B cell (primary cell): ENCODE measurements at regions not wholly inside any gene's neighbourhood (a gene's known extent, or its start where the extent isn't known, plus 50 kb on each side); places are given as distances from the start of the nearest gene placed in this dataset.

Source experiments
- ATAC-seq: fragments of 200-7000 bp; cut with Tn5 transposase; one replicate; pipeline ENCODE4 v1.10.0; 2021; ENCODE audit warnings: low read depth, mild to moderate bottlenecking, moderate number of reproducible peaks, moderate library complexity
- CTCF ChIA-PET: fragments of 350-600 bp; sonication (Branson Sonifier 250); formaldehyde crosslinking; loops from one replicate; lab custom pipeline; 2021; ENCODE audit warnings: antibody characterized with exemption, inconsistent platforms; lab: Charles Lee
- POLR2A ChIA-PET: fragments of 350-600 bp; sonication (Branson Sonifier 250); formaldehyde crosslinking; loops from one replicate; lab custom pipeline; 2021; ENCODE audit warnings: antibody characterized with exemption; lab: Charles Lee
- DNase-seq: peaks from one replicate; pipeline ENCODE4 v3.0.0; 2013
- H2AFZ ChIP-seq: 2 replicates; pipeline ENCODE4 v1.6.1; 2012; ENCODE audit warnings: mild to moderate bottlenecking, low read depth, low read length; ENCODE audit not compliant: insufficient read depth, poor library complexity, severe bottlenecking
- H3K27ac ChIP-seq, 2 donors: 1 replicate in 1 of 2; 2 replicates in 1 of 2; pipeline ENCODE4 v1.5.1; 2012 to 2013; ENCODE audit warnings: low read length in 2 of 2, mild to moderate bottlenecking in 2 of 2, moderate library complexity in 1 of 2
- H3K27me3 ChIP-seq, 4 experiments: fragments of 200-600 bp in 1 of 4; sonication (generic) in 1 of 4; replicated peaks in 1 of 4; 1 replicate in 2 of 4; 2 replicates in 2 of 4; pipeline versions ENCODE4 v1.6.1 to v1.7.0; 2013 to 2016; ENCODE audit warnings: low read length in 3 of 4, mild to moderate bottlenecking in 2 of 4, mixed read lengths in 1 of 4, moderate library complexity in 1 of 4; ENCODE audit not compliant: insufficient read depth in 4 of 4, control insufficient read depth in 3 of 4; ENCODE audit errors: control extremely low read depth in 1 of 4
- H3K36me3 ChIP-seq, 2 experiments: replicated peaks in 1 of 2; 1 replicate in 1 of 2; 2 replicates in 1 of 2; pipeline versions ENCODE4 v1.6.1 to v1.7.1; 2013; ENCODE audit warnings: low read length in 1 of 2; ENCODE audit not compliant: insufficient read depth in 2 of 2, control insufficient read depth in 1 of 2; ENCODE audit errors: control extremely low read depth in 1 of 2, extremely low read depth in 1 of 2
- H3K4me1 ChIP-seq, 2 donors: fragments of 200-600 bp in 1 of 2; sonication (generic) in 1 of 2; 1 replicate in 1 of 2; 2 replicates in 1 of 2; pipeline versions ENCODE4 v1.5.1 to v1.6.1; 2013 to 2017; ENCODE audit warnings: low read length in 2 of 2; ENCODE audit not compliant: control insufficient read depth in 2 of 2, insufficient read depth in 2 of 2
- H3K4me2 ChIP-seq: replicated peaks from 2 replicates; pipeline ENCODE3; 2012; ENCODE audit warnings: mild to moderate bottlenecking, low read depth, low read length; ENCODE audit not compliant: poor library complexity, severe bottlenecking
- H3K4me3 ChIP-seq, 5 experiments: fragments of 200-600 bp in 1 of 5; sonication (generic) in 1 of 5; 1 replicate in 3 of 5; 2 replicates in 2 of 5; pipeline versions ENCODE4 v1.5.1 to v1.7.0; 2011 to 2016; ENCODE audit warnings: low read length in 4 of 5, mild to moderate bottlenecking in 4 of 5, low read depth in 2 of 5, control low read depth in 1 of 5, moderate library complexity in 1 of 5; ENCODE audit not compliant: insufficient read depth in 1 of 5; ENCODE audit errors: control extremely low read depth in 1 of 5, extremely low read depth in 1 of 5
- H3K79me2 ChIP-seq: fragments of 200-600 bp; sonication (generic); one replicate; pipeline ENCODE4 v1.6.0; 2016; ENCODE audit warnings: low read length; ENCODE audit not compliant: control insufficient read depth, insufficient read depth
- H3K9ac ChIP-seq: fragments of 200-600 bp; sonication (generic); 2 replicates; pipeline ENCODE4 v1.6.1; 2017; ENCODE audit warnings: mild to moderate bottlenecking, low read length, moderate library complexity
- H3K9me3 ChIP-seq, 3 donors: one replicate each; pipeline versions ENCODE4 v1.6.1 to v1.7.1; 2013; ENCODE audit warnings: low read length in 2 of 3; ENCODE audit not compliant: control insufficient read depth in 2 of 3, insufficient read depth in 1 of 3; ENCODE audit errors: control extremely low read depth in 1 of 3
- H4K20me1 ChIP-seq: 2 replicates; pipeline ENCODE4 v1.6.0; 2012; ENCODE audit warnings: mild to moderate bottlenecking, low read length; ENCODE audit not compliant: insufficient read depth, control insufficient read depth, poor library complexity, severe bottlenecking
- H3K27ac Mint-ChIP-seq: one replicate; pipeline ENCODE4 v1.8.0; 2021; ENCODE audit warnings: mixed read lengths
- H3K27me3 Mint-ChIP-seq: one replicate; pipeline ENCODE4 v1.8.0; 2021; ENCODE audit warnings: mixed read lengths
- H3K4me1 Mint-ChIP-seq: one replicate; pipeline ENCODE4 v1.8.0; 2021; ENCODE audit warnings: mixed read lengths
- H3K4me3 Mint-ChIP-seq: one replicate; pipeline ENCODE4 v1.8.0; 2021; ENCODE audit warnings: mixed read lengths
- H3K9me3 Mint-ChIP-seq: one replicate; pipeline ENCODE4 v1.8.0; 2022; ENCODE audit warnings: mixed read lengths; ENCODE audit not compliant: insufficient read depth
- EZH2 ChIP-seq: IDR thresholded peaks from 2 replicates; pipeline ENCODE4 v1.6.1; 2012; ENCODE audit warnings: borderline replicate concordance, low read depth, mild to moderate bottlenecking, moderate library complexity, low read length; ENCODE audit not compliant: insufficient read depth, poor library complexity, severe bottlenecking
- WGBS: methylation state at CpG from one replicate; pipeline ENCODE4 v1.1.5; 2013; ENCODE audit warnings: missing lambda C conversion rate; ENCODE audit not compliant: insufficient coverage; 5-methylcytosine and 5-hydroxymethylcytosine counted together
- intact Hi-C: fragments of 100-400 bp; cut with micrococcal nuclease; formaldehyde crosslinking; loops from one replicate; pipeline ENCODE4 v1.10.0; 2022
- TF ChIP-seq, protein P1 (sequence below): fragments of 200-600 bp; IDR thresholded peaks from one replicate; pipeline ENCODE4 v1.8.0; 2022; ENCODE audit warnings: antibody characterized with exemption, mild to moderate bottlenecking

DNA sequence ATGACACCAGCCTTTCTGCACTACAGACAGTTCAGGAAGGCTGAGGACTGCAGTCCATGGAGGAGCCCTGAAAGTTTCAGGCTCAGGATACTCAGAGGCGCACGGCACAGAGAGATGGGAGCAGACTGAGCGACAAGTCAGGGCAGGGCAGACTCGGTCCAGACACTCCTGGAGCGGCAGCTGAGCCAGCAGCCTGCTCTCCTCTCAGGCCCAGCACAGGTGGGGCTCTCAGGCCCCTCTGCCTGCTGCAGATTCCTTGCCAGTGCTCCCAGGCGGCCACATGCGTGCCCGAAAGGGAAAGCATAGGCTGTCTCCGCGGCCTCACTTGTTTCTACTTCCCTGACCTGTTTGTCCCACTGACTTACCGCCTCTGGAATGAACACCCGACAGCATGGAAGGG lies 228.3 kb downstream of the IRX2 start:
- Mint-ChIP-seq H3K9me3 (no peaks in the 10 kb centered on the region), H3K4me1 (no peaks in the 10 kb centered on the region), H3K4me3 (no peak overlapping the region), H3K27me3 (no peaks in the 10 kb centered on the region), H3K27ac (no peak overlapping the region)
- Histone ChIP-seq H3K36me3 (no peaks in the 10 kb centered on the region), H4K20me1 (no peaks in the 10 kb centered on the region), H3K4me1 (no peaks in the 10 kb centered on the region), H3K27me3 (no peaks in the 10 kb centered on the region), H3K79me2 (no peaks in the 10 kb centered on the region), H3K4me2 (no peak overlapping the region), H3K9me3 (peaks cover 0 to 22% (median 0%) of the 10 kb centered on the region in 3 donors), H2AFZ (no peak overlapping the region), H3K9ac (no peak overlapping the region), H3K27ac (no peak overlapping the region), H3K4me3 (no peak overlapping the region)
- POLR2A ChIA-PET = no interaction called here
- CTCF ChIA-PET = no interaction called here
- intact Hi-C loops = no loop called here
- no peak for TF ChIP-seq EZH2
- TF ChIP-seq, protein P1, sequence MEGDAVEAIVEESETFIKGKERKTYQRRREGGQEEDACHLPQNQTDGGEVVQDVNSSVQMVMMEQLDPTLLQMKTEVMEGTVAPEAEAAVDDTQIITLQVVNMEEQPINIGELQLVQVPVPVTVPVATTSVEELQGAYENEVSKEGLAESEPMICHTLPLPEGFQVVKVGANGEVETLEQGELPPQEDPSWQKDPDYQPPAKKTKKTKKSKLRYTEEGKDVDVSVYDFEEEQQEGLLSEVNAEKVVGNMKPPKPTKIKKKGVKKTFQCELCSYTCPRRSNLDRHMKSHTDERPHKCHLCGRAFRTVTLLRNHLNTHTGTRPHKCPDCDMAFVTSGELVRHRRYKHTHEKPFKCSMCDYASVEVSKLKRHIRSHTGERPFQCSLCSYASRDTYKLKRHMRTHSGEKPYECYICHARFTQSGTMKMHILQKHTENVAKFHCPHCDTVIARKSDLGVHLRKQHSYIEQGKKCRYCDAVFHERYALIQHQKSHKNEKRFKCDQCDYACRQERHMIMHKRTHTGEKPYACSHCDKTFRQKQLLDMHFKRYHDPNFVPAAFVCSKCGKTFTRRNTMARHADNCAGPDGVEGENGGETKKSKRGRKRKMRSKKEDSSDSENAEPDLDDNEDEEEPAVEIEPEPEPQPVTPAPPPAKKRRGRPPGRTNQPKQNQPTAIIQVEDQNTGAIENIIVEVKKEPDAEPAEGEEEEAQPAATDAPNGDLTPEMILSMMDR = no peak
- DNase-seq (no peak), ATAC-seq (no peak)
- 91% methylated on average over 12 of the region's 12 CpGs for WGBS

DNA sequence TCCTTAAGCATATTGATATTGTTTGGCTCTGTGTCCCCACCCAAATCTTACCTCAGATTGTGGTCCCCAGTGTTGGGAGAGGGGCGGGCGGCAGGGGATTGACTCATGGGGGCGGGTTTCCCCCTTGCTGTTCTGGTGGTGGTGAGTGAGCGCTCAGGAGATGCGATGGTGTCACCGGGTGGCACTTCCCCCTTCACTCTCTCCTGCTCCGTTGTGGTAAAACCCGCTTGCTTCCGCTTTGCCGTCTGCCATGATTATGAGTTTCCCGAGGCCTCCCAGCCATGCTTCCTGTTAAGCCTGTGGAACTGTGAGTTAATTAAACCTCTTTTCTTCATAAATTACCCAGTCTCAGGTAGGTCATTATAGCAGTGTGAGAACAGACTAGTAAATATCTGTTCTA lies 229.1 kb downstream of the IRX2 start:
- H3K27ac Mint-ChIP-seq = no peak overlapping the region
- WGBS = no CpG with 5 or more reads among the region's 11 CpGs
- Histone ChIP-seq H3K4me1 (no peaks in the 10 kb centered on the region), H3K79me2 (no peaks in the 10 kb centered on the region), H3K36me3 (no peaks in the 10 kb centered on the region), H3K27me3 (no peaks in the 10 kb centered on the region), H3K9me3 (peaks cover 0 to 25% (median 0%) of the 10 kb centered on the region in 3 donors), H3K4me2 (no peak overlapping the region), H2AFZ (no peak overlapping the region), H4K20me1 (no peaks in the 10 kb centered on the region), H3K9ac (no peak overlapping the region), H3K27ac (no peak overlapping the region), H3K4me3 (no peak overlapping the region)
- intact Hi-C loops = no loop called here
- no peaks in the 10 kb centered on the region for H3K27me3 Mint-ChIP-seq
- ATAC-seq (no peak), DNase-seq (no peak)
- CTCF ChIA-PET = no interaction called here
- H3K4me3 Mint-ChIP-seq = no peak overlapping the region
- POLR2A ChIA-PET = no interaction called here
- no peaks in the 10 kb centered on the region for H3K4me1 Mint-ChIP-seq
- no peaks in the 10 kb centered on the region for H3K9me3 Mint-ChIP-seq
- TF ChIP-seq, protein P1 = no peak
